MM.1S (cell line): ENCODE measurements at regions not wholly inside any gene's neighbourhood (a gene's known extent, or its start where the extent isn't known, plus 50 kb on each side); places are given as distances from the start of the nearest gene placed in this dataset.

Experiments
- EZH2 ChIP-seq: fragments of 300-600 bp; sonication (generic); optimal IDR thresholded peaks from 2 replicates; pipeline ENCODE3; 2017; ENCODE audit warnings: low read depth, mild to moderate bottlenecking, antibody characterized with exemption, low read length, mixed read lengths
- EZH2phosphoT487 ChIP-seq: fragments of 300-600 bp; sonication (generic); IDR thresholded peaks from 2 replicates; pipeline ENCODE4 v1.6.1; 2018; ENCODE audit warnings: antibody characterized with exemption, low read length
- TF ChIP-seq, protein P1 (sequence below): fragments of 300-600 bp; sonication (generic); IDR thresholded peaks from 2 replicates; pipeline ENCODE4 v1.5.1; 2016; ENCODE audit warnings: antibody characterized with exemption, low read length, mixed read lengths

DNA sequence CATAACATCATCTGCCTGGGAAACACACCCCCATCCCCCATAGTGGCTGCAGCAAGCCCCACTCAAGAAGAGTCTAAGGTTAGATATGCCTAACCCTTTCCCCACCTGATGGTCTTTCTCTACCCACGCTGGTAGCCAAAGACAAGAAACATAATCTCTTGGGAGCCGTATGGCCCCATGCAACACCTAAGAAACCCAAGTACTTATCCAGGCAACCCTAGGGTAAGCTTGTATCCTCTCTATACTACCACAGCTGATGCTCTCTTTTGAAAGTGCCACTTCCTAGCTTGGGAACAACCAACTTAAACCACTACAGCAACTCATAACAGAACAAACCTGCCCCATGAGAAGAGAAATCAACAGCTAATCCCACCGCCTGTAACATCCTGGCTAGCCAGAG, 161.1 kb downstream of the MSN start:
- TF ChIP-seq, protein P1, sequence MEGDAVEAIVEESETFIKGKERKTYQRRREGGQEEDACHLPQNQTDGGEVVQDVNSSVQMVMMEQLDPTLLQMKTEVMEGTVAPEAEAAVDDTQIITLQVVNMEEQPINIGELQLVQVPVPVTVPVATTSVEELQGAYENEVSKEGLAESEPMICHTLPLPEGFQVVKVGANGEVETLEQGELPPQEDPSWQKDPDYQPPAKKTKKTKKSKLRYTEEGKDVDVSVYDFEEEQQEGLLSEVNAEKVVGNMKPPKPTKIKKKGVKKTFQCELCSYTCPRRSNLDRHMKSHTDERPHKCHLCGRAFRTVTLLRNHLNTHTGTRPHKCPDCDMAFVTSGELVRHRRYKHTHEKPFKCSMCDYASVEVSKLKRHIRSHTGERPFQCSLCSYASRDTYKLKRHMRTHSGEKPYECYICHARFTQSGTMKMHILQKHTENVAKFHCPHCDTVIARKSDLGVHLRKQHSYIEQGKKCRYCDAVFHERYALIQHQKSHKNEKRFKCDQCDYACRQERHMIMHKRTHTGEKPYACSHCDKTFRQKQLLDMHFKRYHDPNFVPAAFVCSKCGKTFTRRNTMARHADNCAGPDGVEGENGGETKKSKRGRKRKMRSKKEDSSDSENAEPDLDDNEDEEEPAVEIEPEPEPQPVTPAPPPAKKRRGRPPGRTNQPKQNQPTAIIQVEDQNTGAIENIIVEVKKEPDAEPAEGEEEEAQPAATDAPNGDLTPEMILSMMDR = no peak
- TF ChIP-seq EZH2phosphoT487 (no peak), EZH2 (no peak)
